Esophagus muscularis mucosa (tissue), 3 donors: ENCODE measurements at regions not wholly inside any gene's neighbourhood (a gene's known extent, or its start where the extent isn't known, plus 50 kb on each side); places are given as distances from the start of the nearest gene placed in this dataset.
"Not testable (repeated sequence)": the region's sequence is repeated elsewhere in the genome, so short reads cannot be mapped to it uniquely, and the experiment has no call there.

Source experiments
- POLR2A ChIP-seq: fragments of 450-650 bp; IDR thresholded peaks from one replicate; pipeline ENCODE4 v1.6.1; 2017; ENCODE audit warnings: antibody characterized with exemption, moderate library complexity, mild to moderate bottlenecking, low read depth
- POLR2AphosphoS5 ChIP-seq, 2 donors: sonication (generic); formaldehyde crosslinking; IDR thresholded peaks; one replicate each; pipeline ENCODE4 v1.6.1; 2017; ENCODE audit warnings: antibody characterized with exemption in 2 of 2
- TF ChIP-seq, protein P1 (sequence below), 3 experiments: fragments of 200-600 bp in 2 of 3; fragments of 450-650 bp in 1 of 3; sonication (generic) in 2 of 3; IDR thresholded peaks; one replicate each; pipeline ENCODE4 v1.5.1; 2017 to 2019; ENCODE audit warnings: antibody characterized with exemption in 3 of 3, mild to moderate bottlenecking in 2 of 3, moderate library complexity in 1 of 3

- not testable (repeated sequence) for TF ChIP-seq POLR2AphosphoS5 (IDR thresholded peaks at IDR 0.05); POLR2A
- TF ChIP-seq, protein P1, sequence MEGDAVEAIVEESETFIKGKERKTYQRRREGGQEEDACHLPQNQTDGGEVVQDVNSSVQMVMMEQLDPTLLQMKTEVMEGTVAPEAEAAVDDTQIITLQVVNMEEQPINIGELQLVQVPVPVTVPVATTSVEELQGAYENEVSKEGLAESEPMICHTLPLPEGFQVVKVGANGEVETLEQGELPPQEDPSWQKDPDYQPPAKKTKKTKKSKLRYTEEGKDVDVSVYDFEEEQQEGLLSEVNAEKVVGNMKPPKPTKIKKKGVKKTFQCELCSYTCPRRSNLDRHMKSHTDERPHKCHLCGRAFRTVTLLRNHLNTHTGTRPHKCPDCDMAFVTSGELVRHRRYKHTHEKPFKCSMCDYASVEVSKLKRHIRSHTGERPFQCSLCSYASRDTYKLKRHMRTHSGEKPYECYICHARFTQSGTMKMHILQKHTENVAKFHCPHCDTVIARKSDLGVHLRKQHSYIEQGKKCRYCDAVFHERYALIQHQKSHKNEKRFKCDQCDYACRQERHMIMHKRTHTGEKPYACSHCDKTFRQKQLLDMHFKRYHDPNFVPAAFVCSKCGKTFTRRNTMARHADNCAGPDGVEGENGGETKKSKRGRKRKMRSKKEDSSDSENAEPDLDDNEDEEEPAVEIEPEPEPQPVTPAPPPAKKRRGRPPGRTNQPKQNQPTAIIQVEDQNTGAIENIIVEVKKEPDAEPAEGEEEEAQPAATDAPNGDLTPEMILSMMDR (IDR thresholded peaks at IDR 0.05), result not testable (repeated sequence)
These were observed 1014.7 kb downstream of the PRIM2 start for GRCh38 chr6:58332108-58332507.
